Right atrium auricular region (tissue), 2 donors: ENCODE measurements at regions not wholly inside any gene's neighbourhood (a gene's known extent, or its start where the extent isn't known, plus 50 kb on each side); places are given as distances from the start of the nearest gene placed in this dataset.

ENCODE experiments used
- DNase-seq: peaks from one replicate; pipeline ENCODE4 v3.0.0-alpha.2; 2019; ENCODE audit warnings: low spot score
- H3K27ac ChIP-seq, 2 donors: fragments of 200-600 bp; sonication (generic); 1 replicate in 1 of 2; 2 replicates in 1 of 2; pipeline ENCODE4 v1.5.1; 2016 to 2019
- H3K27me3 ChIP-seq, 2 donors: fragments of 200-600 bp; sonication (generic); one replicate each; pipeline versions ENCODE4 v1.5.1 to v1.6.0; 2017 to 2019
- H3K36me3 ChIP-seq: fragments of 200-600 bp; sonication (generic); one replicate; pipeline ENCODE4 v1.5.1; 2016
- H3K4me1 ChIP-seq, 2 donors: fragments of 200-600 bp; sonication (generic); one replicate each; pipeline versions ENCODE4 v1.5.1 to v1.6.0; 2017 to 2019
- H3K4me3 ChIP-seq, 2 donors: fragments of 200-600 bp; sonication (generic); 1 replicate in 1 of 2; 2 replicates in 1 of 2; pipeline ENCODE4 v1.5.1; 2017 to 2019; ENCODE audit warnings: mild to moderate bottlenecking in 1 of 2, moderate library complexity in 1 of 2
- H3K9me3 ChIP-seq, 2 donors: fragments of 200-600 bp; sonication (generic); one replicate each; pipeline ENCODE4 v1.5.1; 2019
- CTCF ChIP-seq, 2 donors: fragments of 200-600 bp; sonication (generic); IDR thresholded peaks; one replicate each; pipeline ENCODE4 v1.5.1; 2019; ENCODE audit warnings: antibody characterized with exemption in 2 of 2

GRCh38 chrX:110852180-110852579, 56.6 kb upstream of the CHRDL1 start:
- no peaks in the 10 kb centered on the region for H3K4me1 ChIP-seq
- no peaks in the 10 kb centered on the region for H3K27me3 ChIP-seq

GRCh38 chrX:110851780-110852179, 56.2 kb upstream of the CHRDL1 start:
- Histone ChIP-seq H3K4me1 (no peaks in the 10 kb centered on the region), H3K36me3 (no peaks in the 10 kb centered on the region), H3K9me3 (no peaks in the 10 kb centered on the region), H3K27me3 (no peaks in the 10 kb centered on the region), H3K27ac (no peak overlapping the region), H3K4me3 (no peak overlapping the region)
- TF ChIP-seq CTCF (IDR thresholded peaks at IDR 0.05), result no peak
- no peak for DNase-seq

More at GRCh38 chrX:110852180-110852579, 56.6 kb upstream of the CHRDL1 start:
- Histone ChIP-seq H3K9me3 (no peaks in the 10 kb centered on the region), H3K36me3 (no peaks in the 10 kb centered on the region), H3K27ac (no peak overlapping the region), H3K4me3 (no peak overlapping the region)
- no peak for DNase-seq
- TF ChIP-seq CTCF (IDR thresholded peaks at IDR 0.05), result peak in 1 of 2 donors; percentile 62

- no peaks in the 10 kb centered on the region for H3K36me3 ChIP-seq
- H3K4me3 ChIP-seq, result no peak overlapping the region
- peak; percentile 20 to 77 for TF ChIP-seq CTCF (IDR thresholded peaks at IDR 0.05)
- DNase-seq, result no peak
- no peak overlapping the region for H3K27ac ChIP-seq
- H3K9me3 ChIP-seq, result no peaks in the 10 kb centered on the region
- no peaks in the 10 kb centered on the region for H3K27me3 ChIP-seq
- H3K4me1 ChIP-seq, result no peaks in the 10 kb centered on the region
Measured at GRCh38 chrX:110847334-110847733, 51.7 kb upstream of the CHRDL1 start.

- no peak for TF ChIP-seq CTCF (IDR thresholded peaks at IDR 0.05)
- H3K4me1 ChIP-seq, result no peaks in the 10 kb centered on the region
Measured at GRCh38 chrX:110846071-110846470, 50.5 kb upstream of the CHRDL1 start.

More at GRCh38 chrX:110846071-110846470, 50.5 kb upstream of the CHRDL1 start:
- no peak for DNase-seq
- H3K27me3 ChIP-seq, result no peaks in the 10 kb centered on the region
- no peak overlapping the region for H3K4me3 ChIP-seq
- H3K9me3 ChIP-seq, result no peaks in the 10 kb centered on the region
- no peak overlapping the region for H3K27ac ChIP-seq
- no peaks in the 10 kb centered on the region for H3K36me3 ChIP-seq
